SK-N-SH (cell line): ENCODE measurements at regions not wholly inside any gene's neighbourhood (a gene's known extent, or its start where the extent isn't known, plus 50 kb on each side); places are given as distances from the start of the nearest gene placed in this dataset.

Experiments
- CTCF ChIA-PET: fragments of 300-600, 350-600 bp; formaldehyde crosslinking; extraction: SDS; loops from one replicate; lab custom pipeline; 2021; lab: Yijun Ruan, JAX
- POLR2A ChIA-PET: fragments of 350-600 bp; sonication (Branson Sonifier 250); formaldehyde crosslinking; extraction: SDS; loops from one replicate; lab custom pipeline; 2020; ENCODE audit warnings: antibody characterized with exemption, inconsistent platforms; lab: Yijun Ruan, JAX
- DNase-seq: peaks from one replicate; pipeline ENCODE4 v3.0.0; 2012
- H2AFZ ChIP-seq: fragments of 200-600 bp; sonication (generic); 2 replicates; pipeline ENCODE4 v1.8.1; 2016; ENCODE audit warnings: antibody characterized with exemption, mild to moderate bottlenecking, low read depth
- H3F3A ChIP-seq: fragments of 200-600 bp; sonication (generic); replicated peaks from 2 replicates; pipeline ENCODE3; 2016; ENCODE audit warnings: antibody characterized with exemption, mild to moderate bottlenecking; ENCODE audit not compliant: insufficient read depth
- H3K27ac ChIP-seq, 2 experiments: fragments of 200-500 bp in 1 of 2; fragments of 200-600 bp in 1 of 2; sonication (Bioruptor generic) in 1 of 2; sonication (generic), shearing (Covaris generic) in 1 of 2; 2 replicates each; pipeline versions ENCODE4 v1.5.1 to v1.6.1; 2014 to 2016; ENCODE audit warnings: low read depth in 2 of 2, inconsistent platforms in 1 of 2, low read length in 1 of 2, mild to moderate bottlenecking in 1 of 2, mixed read lengths in 1 of 2
- H3K27me3 ChIP-seq: fragments of 200-600 bp; sonication (generic), shearing (Covaris generic); 2 replicates; pipeline ENCODE4 v1.6.1; 2016; ENCODE audit warnings: mixed run types; ENCODE audit not compliant: insufficient read depth
- H3K36me3 ChIP-seq, 2 experiments: fragments of 200-500 bp in 1 of 2; fragments of 200-600 bp in 1 of 2; sonication (Bioruptor generic) in 1 of 2; sonication (generic) in 1 of 2; replicated peaks in 1 of 2; 2 replicates each; pipeline versions ENCODE3 to v1.5.1; 2014 to 2016; ENCODE audit warnings: low read length in 1 of 2, mild to moderate bottlenecking in 1 of 2; ENCODE audit not compliant: insufficient read depth in 2 of 2, control insufficient read depth in 1 of 2
- H3K4me1 ChIP-seq, 2 experiments: fragments of 200-500 bp in 1 of 2; fragments of 200-600 bp in 1 of 2; sonication (Bioruptor generic) in 1 of 2; sonication (generic), shearing (Covaris generic) in 1 of 2; 2 replicates each; pipeline versions ENCODE4 v1.5.1 to v1.6.1; 2014 to 2016; ENCODE audit warnings: low read depth in 1 of 2, low read length in 1 of 2, mixed run types in 1 of 2; ENCODE audit not compliant: insufficient read depth in 2 of 2, control insufficient read depth in 1 of 2
- H3K4me2 ChIP-seq: fragments of 200-600 bp; sonication (generic), shearing (Covaris generic); 2 replicates; pipeline ENCODE4 v1.6.1; 2017; ENCODE audit warnings: mixed run types
- H3K4me3 ChIP-seq, 2 experiments: fragments of 200-500 bp in 1 of 2; fragments of 200-600 bp in 1 of 2; sonication (Bioruptor generic) in 1 of 2; sonication (generic), shearing (Covaris generic) in 1 of 2; 2 replicates each; pipeline versions ENCODE4 v1.5.1 to v1.8.1; 2014 to 2016; ENCODE audit warnings: low read depth in 2 of 2, inconsistent platforms in 1 of 2, low read length in 1 of 2, mild to moderate bottlenecking in 1 of 2, mixed read lengths in 1 of 2, moderate library complexity in 1 of 2
- H3K79me2 ChIP-seq: fragments of 200-600 bp; sonication (generic); 2 replicates; pipeline ENCODE4 v1.8.1; 2017; ENCODE audit warnings: mild to moderate bottlenecking; ENCODE audit not compliant: insufficient read depth
- H3K9ac ChIP-seq: fragments of 200-600 bp; sonication (generic); 2 replicates; pipeline ENCODE4 v1.6.1; 2017; ENCODE audit warnings: mixed run types
- H3K9me2 ChIP-seq: fragments of 200-600 bp; sonication (generic); 2 replicates; pipeline ENCODE4 v1.6.1; 2017; ENCODE audit warnings: mixed run types
- H3K9me3 ChIP-seq: fragments of 200-600 bp; sonication (generic); 2 replicates; pipeline ENCODE4 v1.6.1; 2017; ENCODE audit warnings: mixed run types, mild to moderate bottlenecking, moderate library complexity
- H4K20me1 ChIP-seq: fragments of 200-600 bp; sonication (generic); 2 replicates; pipeline ENCODE4 v1.6.1; 2017; ENCODE audit warnings: mild to moderate bottlenecking, mixed run types; ENCODE audit not compliant: insufficient read depth
- ELF1 ChIP-seq: IDR thresholded peaks from 2 replicates; pipeline ENCODE4 v1.4.0; 2012
- EZH2phosphoT487 ChIP-seq: fragments of 200-600 bp; sonication (generic); IDR thresholded peaks from 2 replicates; pipeline ENCODE4 v1.6.1; 2017; ENCODE audit warnings: low read depth, mixed run types, mild to moderate bottlenecking, antibody characterized with exemption, moderate library complexity, borderline replicate concordance
- FOSL2 ChIP-seq: IDR thresholded peaks from 2 replicates; pipeline ENCODE4 v1.4.0; 2012; ENCODE audit warnings: low read depth, mild to moderate bottlenecking, moderate library complexity, borderline replicate concordance
- FOXJ3 ChIP-seq: sonication (generic); formaldehyde crosslinking; IDR thresholded peaks from 2 replicates; pipeline ENCODE4 v1.5.1; 2020; ENCODE audit warnings: mild to moderate bottlenecking, missing genetic modification reagents
- GABPA ChIP-seq: IDR thresholded peaks from 2 replicates; pipeline ENCODE4 v1.4.0; 2012; ENCODE audit warnings: low read depth, mild to moderate bottlenecking
- JUND ChIP-seq: IDR thresholded peaks from 2 replicates; pipeline ENCODE4 v1.4.0; 2012
- MEF2A ChIP-seq: IDR thresholded peaks from 2 replicates; pipeline ENCODE4 v1.4.0; 2012; ENCODE audit warnings: low read depth, borderline replicate concordance
- NRF1 ChIP-seq: IDR thresholded peaks from 2 replicates; pipeline ENCODE4 v1.6.1; 2012; ENCODE audit warnings: low read depth, mild to moderate bottlenecking, low read length
- RCOR1 ChIP-seq: fragments of 150-350 bp; IDR thresholded peaks from 2 replicates; pipeline ENCODE4 v1.6.1; 2017; ENCODE audit warnings: antibody characterized with exemption, low read length
- RFX5 ChIP-seq: IDR thresholded peaks from 2 replicates; pipeline ENCODE4 v1.6.1; 2012; ENCODE audit warnings: mild to moderate bottlenecking, improper control_type of control experiment, low read length
- RXRA ChIP-seq: IDR thresholded peaks from 2 replicates; pipeline ENCODE4 v1.4.0; 2012; ENCODE audit warnings: low read depth, mild to moderate bottlenecking, borderline replicate concordance
- TCF12 ChIP-seq: IDR thresholded peaks from 2 replicates; pipeline ENCODE4 v1.4.0; 2012
- TEAD4 ChIP-seq: IDR thresholded peaks from 2 replicates; pipeline ENCODE4 v1.4.0; 2012; ENCODE audit warnings: mild to moderate bottlenecking, borderline replicate concordance; ENCODE audit not compliant: insufficient read depth
- YY1 ChIP-seq: IDR thresholded peaks from 2 replicates; pipeline ENCODE4 v1.4.0; 2012; ENCODE audit warnings: low read depth, mild to moderate bottlenecking
- WGBS: methylation state at CpG from one replicate; pipeline ENCODE4 v1.1.6; 2017; ENCODE audit warnings: low lambda C conversion rate; 5-methylcytosine and 5-hydroxymethylcytosine counted together
- TF ChIP-seq, protein P1 (sequence below): IDR thresholded peaks from 2 replicates; pipeline ENCODE4 v1.4.0; 2012; ENCODE audit warnings: low read depth, borderline replicate concordance
- TF ChIP-seq, protein P2 (sequence below): IDR thresholded peaks from 2 replicates; pipeline ENCODE4 v1.4.0; 2012; ENCODE audit warnings: low read depth
- TF ChIP-seq, protein P3 (sequence below): fragments of 150-350 bp; IDR thresholded peaks from 2 replicates; pipeline ENCODE4 v1.6.1; 2016; ENCODE audit warnings: mild to moderate bottlenecking, low read depth, low read length
- TF ChIP-seq, protein P4 (sequence below): IDR thresholded peaks from 2 replicates; pipeline ENCODE4 v1.6.1; 2012; ENCODE audit warnings: mild to moderate bottlenecking, low read depth, low read length, moderate library complexity
- TF ChIP-seq, protein P5 (sequence below): IDR thresholded peaks from 2 replicates; pipeline ENCODE4 v1.4.0; 2012; ENCODE audit warnings: low read depth, borderline replicate concordance
- TF ChIP-seq, protein P6 (sequence below): fragments of 150-350 bp; IDR thresholded peaks from 2 replicates; pipeline ENCODE4 v1.6.1; 2017; ENCODE audit warnings: antibody characterized with exemption, low read length, low read depth, borderline replicate concordance

DNA sequence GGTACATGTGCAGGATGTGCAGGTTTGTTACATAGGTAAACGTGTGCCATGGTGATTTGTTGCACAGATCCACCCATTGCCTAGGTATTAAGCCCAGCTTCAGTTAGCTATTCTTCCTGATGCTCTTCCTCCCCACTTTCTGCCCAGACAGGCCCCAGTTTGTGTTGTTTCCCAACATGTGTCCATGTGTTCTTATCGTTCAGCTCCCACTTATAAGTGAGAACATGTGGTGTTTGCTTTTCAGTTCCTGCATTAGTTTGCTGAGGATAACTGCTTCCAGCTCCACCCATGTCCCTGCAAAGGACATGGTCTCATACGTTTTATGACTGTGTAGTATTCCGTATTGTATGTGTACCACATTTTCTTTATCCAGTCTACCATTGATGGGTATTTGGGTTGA is 251.7 kb upstream of the NOVA1 start:
- no peak overlapping the region for H3K4me3 ChIP-seq
- no peaks in the 10 kb centered on the region for H3K9me3 ChIP-seq
- no peaks in the 10 kb centered on the region for H3K36me3 ChIP-seq
- no peaks in the 10 kb centered on the region for H3K79me2 ChIP-seq
- CTCF ChIA-PET = no interaction called here
- no peak overlapping the region for H3K4me2 ChIP-seq
- no peaks in the 10 kb centered on the region for H3K9me2 ChIP-seq
- no peak overlapping the region for H3K9ac ChIP-seq
- DNase-seq = no peak
- no peaks in the 10 kb centered on the region for H4K20me1 ChIP-seq
- WGBS = 43% methylated on average over 4 of the region's 4 CpGs
- TF ChIP-seq YY1 (no peak), ELF1 (no peak), FOXJ3 (CRISPR knock-in tag) (no peak), RXRA (no peak), TCF12 (no peak), JUND (no peak), EZH2phosphoT487 (no peak), RCOR1 (no peak), MEF2A (no peak)
- TF ChIP-seq, protein P1, sequence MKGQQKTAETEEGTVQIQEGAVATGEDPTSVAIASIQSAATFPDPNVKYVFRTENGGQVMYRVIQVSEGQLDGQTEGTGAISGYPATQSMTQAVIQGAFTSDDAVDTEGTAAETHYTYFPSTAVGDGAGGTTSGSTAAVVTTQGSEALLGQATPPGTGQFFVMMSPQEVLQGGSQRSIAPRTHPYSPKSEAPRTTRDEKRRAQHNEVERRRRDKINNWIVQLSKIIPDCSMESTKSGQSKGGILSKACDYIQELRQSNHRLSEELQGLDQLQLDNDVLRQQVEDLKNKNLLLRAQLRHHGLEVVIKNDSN = no peak
- TF ChIP-seq, protein P2, sequence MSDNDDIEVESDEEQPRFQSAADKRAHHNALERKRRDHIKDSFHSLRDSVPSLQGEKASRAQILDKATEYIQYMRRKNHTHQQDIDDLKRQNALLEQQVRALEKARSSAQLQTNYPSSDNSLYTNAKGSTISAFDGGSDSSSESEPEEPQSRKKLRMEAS = no peak
- TF ChIP-seq, protein P3, sequence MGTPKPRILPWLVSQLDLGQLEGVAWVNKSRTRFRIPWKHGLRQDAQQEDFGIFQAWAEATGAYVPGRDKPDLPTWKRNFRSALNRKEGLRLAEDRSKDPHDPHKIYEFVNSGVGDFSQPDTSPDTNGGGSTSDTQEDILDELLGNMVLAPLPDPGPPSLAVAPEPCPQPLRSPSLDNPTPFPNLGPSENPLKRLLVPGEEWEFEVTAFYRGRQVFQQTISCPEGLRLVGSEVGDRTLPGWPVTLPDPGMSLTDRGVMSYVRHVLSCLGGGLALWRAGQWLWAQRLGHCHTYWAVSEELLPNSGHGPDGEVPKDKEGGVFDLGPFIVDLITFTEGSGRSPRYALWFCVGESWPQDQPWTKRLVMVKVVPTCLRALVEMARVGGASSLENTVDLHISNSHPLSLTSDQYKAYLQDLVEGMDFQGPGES = no peak
- TF ChIP-seq, protein P4, sequence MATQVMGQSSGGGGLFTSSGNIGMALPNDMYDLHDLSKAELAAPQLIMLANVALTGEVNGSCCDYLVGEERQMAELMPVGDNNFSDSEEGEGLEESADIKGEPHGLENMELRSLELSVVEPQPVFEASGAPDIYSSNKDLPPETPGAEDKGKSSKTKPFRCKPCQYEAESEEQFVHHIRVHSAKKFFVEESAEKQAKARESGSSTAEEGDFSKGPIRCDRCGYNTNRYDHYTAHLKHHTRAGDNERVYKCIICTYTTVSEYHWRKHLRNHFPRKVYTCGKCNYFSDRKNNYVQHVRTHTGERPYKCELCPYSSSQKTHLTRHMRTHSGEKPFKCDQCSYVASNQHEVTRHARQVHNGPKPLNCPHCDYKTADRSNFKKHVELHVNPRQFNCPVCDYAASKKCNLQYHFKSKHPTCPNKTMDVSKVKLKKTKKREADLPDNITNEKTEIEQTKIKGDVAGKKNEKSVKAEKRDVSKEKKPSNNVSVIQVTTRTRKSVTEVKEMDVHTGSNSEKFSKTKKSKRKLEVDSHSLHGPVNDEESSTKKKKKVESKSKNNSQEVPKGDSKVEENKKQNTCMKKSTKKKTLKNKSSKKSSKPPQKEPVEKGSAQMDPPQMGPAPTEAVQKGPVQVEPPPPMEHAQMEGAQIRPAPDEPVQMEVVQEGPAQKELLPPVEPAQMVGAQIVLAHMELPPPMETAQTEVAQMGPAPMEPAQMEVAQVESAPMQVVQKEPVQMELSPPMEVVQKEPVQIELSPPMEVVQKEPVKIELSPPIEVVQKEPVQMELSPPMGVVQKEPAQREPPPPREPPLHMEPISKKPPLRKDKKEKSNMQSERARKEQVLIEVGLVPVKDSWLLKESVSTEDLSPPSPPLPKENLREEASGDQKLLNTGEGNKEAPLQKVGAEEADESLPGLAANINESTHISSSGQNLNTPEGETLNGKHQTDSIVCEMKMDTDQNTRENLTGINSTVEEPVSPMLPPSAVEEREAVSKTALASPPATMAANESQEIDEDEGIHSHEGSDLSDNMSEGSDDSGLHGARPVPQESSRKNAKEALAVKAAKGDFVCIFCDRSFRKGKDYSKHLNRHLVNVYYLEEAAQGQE = no peak
- no peak overlapping the region for H3K27ac ChIP-seq
- no peaks in the 10 kb centered on the region for H3K4me1 ChIP-seq
- no peaks in the 10 kb centered on the region for H3F3A ChIP-seq
- POLR2A ChIA-PET = no interaction called here
- H2AFZ ChIP-seq = no peak overlapping the region
- H3K27me3 ChIP-seq = no peaks in the 10 kb centered on the region

DNA sequence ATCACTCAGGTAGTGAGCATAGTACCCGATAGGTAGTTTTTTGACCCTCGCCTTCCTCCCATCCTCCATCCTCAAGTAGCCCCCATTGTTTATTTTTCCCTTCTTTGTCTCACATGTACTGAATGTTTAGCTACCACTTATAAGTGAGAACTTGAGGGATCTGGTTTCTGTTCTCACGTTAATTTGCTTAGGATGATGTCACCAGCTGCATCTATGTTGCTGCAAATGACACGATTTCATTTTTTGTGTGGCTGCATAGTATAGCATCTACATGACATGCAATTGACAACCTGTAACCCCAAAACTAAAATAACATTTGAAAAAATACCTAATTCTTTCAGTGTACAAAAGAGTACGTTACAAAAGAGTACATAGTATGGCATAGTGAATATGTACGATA is 254.0 kb upstream of the NOVA1 start:
- no peak for DNase-seq
- H3K4me3 ChIP-seq = no peak overlapping the region
- ChIA-PET POLR2A (no interaction called here), CTCF (no interaction called here)
- H3K79me2 ChIP-seq = no peaks in the 10 kb centered on the region
- H3K36me3 ChIP-seq = no peaks in the 10 kb centered on the region
- no peaks in the 10 kb centered on the region for H4K20me1 ChIP-seq
- no peaks in the 10 kb centered on the region for H3F3A ChIP-seq
- H3K9ac ChIP-seq = no peak overlapping the region
- no peak overlapping the region for H2AFZ ChIP-seq
- no peak overlapping the region for H3K27ac ChIP-seq
- no peaks in the 10 kb centered on the region for H3K4me1 ChIP-seq
- WGBS = 54% methylated on average over 6 of the region's 6 CpGs
- H3K9me3 ChIP-seq = no peaks in the 10 kb centered on the region
- H3K27me3 ChIP-seq = no peaks in the 10 kb centered on the region
- H3K4me2 ChIP-seq = no peak overlapping the region
- no peaks in the 10 kb centered on the region for H3K9me2 ChIP-seq
- TF ChIP-seq GABPA (no peak), NRF1 (no peak), RXRA (no peak), FOSL2 (no peak), RFX5 (no peak), TEAD4 (no peak), TCF12 (no peak), FOXJ3 (CRISPR knock-in tag) (no peak)
- TF ChIP-seq, protein P1 = no peak
- TF ChIP-seq, protein P5, sequence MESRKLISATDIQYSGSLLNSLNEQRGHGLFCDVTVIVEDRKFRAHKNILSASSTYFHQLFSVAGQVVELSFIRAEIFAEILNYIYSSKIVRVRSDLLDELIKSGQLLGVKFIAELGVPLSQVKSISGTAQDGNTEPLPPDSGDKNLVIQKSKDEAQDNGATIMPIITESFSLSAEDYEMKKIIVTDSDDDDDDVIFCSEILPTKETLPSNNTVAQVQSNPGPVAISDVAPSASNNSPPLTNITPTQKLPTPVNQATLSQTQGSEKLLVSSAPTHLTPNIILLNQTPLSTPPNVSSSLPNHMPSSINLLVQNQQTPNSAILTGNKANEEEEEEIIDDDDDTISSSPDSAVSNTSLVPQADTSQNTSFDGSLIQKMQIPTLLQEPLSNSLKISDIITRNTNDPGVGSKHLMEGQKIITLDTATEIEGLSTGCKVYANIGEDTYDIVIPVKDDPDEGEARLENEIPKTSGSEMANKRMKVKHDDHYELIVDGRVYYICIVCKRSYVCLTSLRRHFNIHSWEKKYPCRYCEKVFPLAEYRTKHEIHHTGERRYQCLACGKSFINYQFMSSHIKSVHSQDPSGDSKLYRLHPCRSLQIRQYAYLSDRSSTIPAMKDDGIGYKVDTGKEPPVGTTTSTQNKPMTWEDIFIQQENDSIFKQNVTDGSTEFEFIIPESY = no peak
- TF ChIP-seq, protein P6, sequence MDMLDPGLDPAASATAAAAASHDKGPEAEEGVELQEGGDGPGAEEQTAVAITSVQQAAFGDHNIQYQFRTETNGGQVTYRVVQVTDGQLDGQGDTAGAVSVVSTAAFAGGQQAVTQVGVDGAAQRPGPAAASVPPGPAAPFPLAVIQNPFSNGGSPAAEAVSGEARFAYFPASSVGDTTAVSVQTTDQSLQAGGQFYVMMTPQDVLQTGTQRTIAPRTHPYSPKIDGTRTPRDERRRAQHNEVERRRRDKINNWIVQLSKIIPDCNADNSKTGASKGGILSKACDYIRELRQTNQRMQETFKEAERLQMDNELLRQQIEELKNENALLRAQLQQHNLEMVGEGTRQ = no peak
